ENCODE measurements at regions not wholly inside any gene's neighbourhood (a gene's known extent, or its start where the extent isn't known, plus 50 kb on each side); places are given as distances from the start of the nearest gene placed in this dataset.

GRCh38 chr3:187941135-187941847 is 196.0 kb upstream of the BCL6 start:
- WGBS, 2 experiments (ENCODE audit: extremely low coverage in 2 of 2, insufficient read length in 1 of 2) = 70% methylated on average over 2 of the region's 4 CpGs; no CpG with 5 or more reads in 1 of the 2 experiments
- no peak overlapping the region for H2AK5ac ChIP-seq (ENCODE audit: low read depth, low read length)
- ChIA-PET POLR2A (ENCODE audit: unreplicated experiment) (no interaction called here), CTCF (interaction anchor here (0.6 to 2.3 kb wide), 3 partner anchors 14 to 194 kb away, joined by 3 to 6 read pairs (median 5); no protein-coding TSS in a partner anchor)
- DNase-seq = no peak
- H2BK120ac ChIP-seq (ENCODE audit: low read depth, low read length) = no peak overlapping the region
- H2BK20ac ChIP-seq (ENCODE audit: low read depth, low read length) = peak overlapping the region; percentile 29; the same call in 1 of the 2 replicates
- H4K5ac ChIP-seq (ENCODE audit: low read depth, low read length) = no peak overlapping the region
- H3K27ac ChIP-seq (ENCODE audit: insufficient read depth, low read length) = no peak overlapping the region
- dilution Hi-C loops (cut with HindIII; ENCODE audit: low sequenced_read_pairs, unreplicated experiment) = no loop called here
- no peaks in the 10 kb centered on the region for H3K79me1 ChIP-seq (ENCODE audit: low read depth in 1 of 2, low read length in 2 of 2)
- H2AK9ac ChIP-seq (replicated peaks; ENCODE audit: low read depth, low read length, poor library complexity) = no peak overlapping the region
- no peak overlapping the region for H3K14ac ChIP-seq (replicated peaks; ENCODE audit: low read depth, low read length)
- H3K4me2 ChIP-seq (ENCODE audit: low read depth, low read length) = no peak overlapping the region
- no peak overlapping the region for H4K8ac ChIP-seq (ENCODE audit: low read depth in 2 of 2, low read length in 2 of 2)
- no peak for TF ChIP-seq ELK1 (IDR thresholded peaks at IDR 0.05; ENCODE audit: borderline replicate concordance, low read depth, low read length)
- no peak for TF ChIP-seq MAFK (IDR thresholded peaks at IDR 0.05; ENCODE audit: low read depth, low read length)
- TF ChIP-seq RCOR1 (IDR thresholded peaks at IDR 0.05; ENCODE audit: insufficient replicate concordance, low read length) = no peak
- TF ChIP-seq CHD1 (IDR thresholded peaks at IDR 0.05; ENCODE audit: low read depth, low read length) = no peak
- TF ChIP-seq CEBPB (IDR thresholded peaks at IDR 0.05; ENCODE audit: low read depth, low read length) = no peak
- no peak for TF ChIP-seq NFE2L2 (IDR thresholded peaks at IDR 0.05; ENCODE audit: low read depth, low read length)
- TF ChIP-seq FOS (IDR thresholded peaks at IDR 0.05; ENCODE audit: low read depth, low read length) = no peak
- no peaks in the 10 kb centered on the region for H3K36me3 ChIP-seq (ENCODE audit: control insufficient read depth, insufficient read depth, low read length)
- H2BK15ac ChIP-seq (ENCODE audit: low read depth, low read length) = no peak overlapping the region
- no peak overlapping the region for H3K23ac ChIP-seq (ENCODE audit: low read depth, low read length)
- H2BK5ac ChIP-seq (ENCODE audit: low read depth, low read length, poor library complexity, severe bottlenecking) = no peak overlapping the region
- BruUV-seq (replicated peaks) = no TSS peak
- no peaks in the 10 kb centered on the region; the same call in 1 of the 2 replicates for H3K27me3 ChIP-seq (ENCODE audit: control insufficient read depth, insufficient read depth, low read length)
- no peaks in the 10 kb centered on the region for H4K20me1 ChIP-seq (ENCODE audit: insufficient read depth, low read length)
- no peak overlapping the region for H3K4me3 ChIP-seq (ENCODE audit: insufficient read depth, low read depth, low read length)
- no peak for ATAC-seq (ENCODE audit: low read depth)
- no peak overlapping the region for H2AFZ ChIP-seq (replicated peaks; ENCODE audit: low read length, poor library complexity)
- no peak overlapping the region for H3K9ac ChIP-seq (ENCODE audit: low read depth, low read length)
- peaks cover 4% of the 10 kb centered on the region for H3K9me1 ChIP-seq (ENCODE audit: insufficient read depth, low read length)
- no peak overlapping the region for H3K56ac ChIP-seq (ENCODE audit: extremely low read depth, insufficient read depth, low read length)
- H3K4me1 ChIP-seq (ENCODE audit: control insufficient read depth, insufficient read depth, low read length) = peaks cover 7% of the 10 kb centered on the region
- in situ Hi-C loops (cut with MboI; ENCODE audit: low sequenced_read_pairs) = no loop called here
- H4K91ac ChIP-seq (ENCODE audit: insufficient read depth, low read depth, low read length) = no peak overlapping the region; the same call in 1 of the 2 replicates
- intact Hi-C loops (cut with micrococcal nuclease) = no loop called here
- H3K9me3 ChIP-seq (ENCODE audit: control insufficient read depth, insufficient read depth, low read length) = no peaks in the 10 kb centered on the region
- no peak overlapping the region for H3K18ac ChIP-seq (ENCODE audit: low read depth, low read length)
- no peak overlapping the region; the same call in 1 of the 2 replicates for H3K4ac ChIP-seq (ENCODE audit: low read depth, low read length)

All from IMR-90 (cell line).